ENCODE measurements at regions not wholly inside any gene's neighbourhood (a gene's known extent, or its start where the extent isn't known, plus 50 kb on each side); places are given as distances from the start of the nearest gene placed in this dataset.

DNA sequence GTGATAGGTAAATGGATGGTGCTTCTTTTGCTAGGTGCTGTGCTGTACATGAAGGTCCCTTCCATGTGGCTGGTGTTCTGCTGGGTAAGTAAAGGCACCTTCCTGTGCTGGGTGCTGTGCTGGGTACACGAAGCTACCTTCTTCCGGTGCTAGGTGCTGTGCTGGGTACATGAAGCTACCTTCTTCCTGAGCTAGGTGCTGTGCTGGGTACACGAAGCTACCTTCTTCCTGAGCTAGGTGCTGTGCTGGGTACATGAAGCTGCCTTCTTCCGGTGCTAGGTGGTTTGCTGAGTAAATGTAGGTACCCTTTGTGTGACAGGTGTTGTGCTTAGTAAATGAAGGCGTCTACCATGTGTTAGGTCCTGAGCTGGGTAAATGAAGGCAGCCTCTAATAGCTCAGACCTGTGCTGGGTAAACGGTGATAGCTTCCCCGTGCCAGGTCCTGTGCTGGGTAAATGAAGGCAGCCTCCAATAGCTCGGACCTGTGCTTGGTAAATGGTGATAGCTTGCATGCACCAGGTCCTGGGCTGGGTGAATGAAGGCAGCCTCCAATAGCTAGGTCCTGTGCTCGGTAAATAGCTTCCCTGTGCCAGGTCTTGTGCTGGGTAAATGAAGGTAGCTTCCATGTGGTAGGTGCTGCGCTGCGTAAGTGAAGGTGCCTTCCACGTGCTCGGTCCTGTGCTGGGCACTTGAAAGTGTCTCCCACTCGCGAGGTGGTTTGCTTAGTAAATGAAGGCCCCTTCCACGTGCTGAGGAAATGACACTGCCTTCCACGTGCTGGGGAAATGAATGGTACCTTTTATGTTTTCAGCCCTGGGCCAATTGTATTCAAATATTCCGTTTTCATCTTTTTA is 115.5 kb downstream of the ERMARD start:
- no peak overlapping the region for H3K4me3 ChIP-seq (ENCODE audit: low read depth, low read length)
- no peak for DNase-seq (ENCODE audit: low read depth)
- TF ChIP-seq, protein P1, sequence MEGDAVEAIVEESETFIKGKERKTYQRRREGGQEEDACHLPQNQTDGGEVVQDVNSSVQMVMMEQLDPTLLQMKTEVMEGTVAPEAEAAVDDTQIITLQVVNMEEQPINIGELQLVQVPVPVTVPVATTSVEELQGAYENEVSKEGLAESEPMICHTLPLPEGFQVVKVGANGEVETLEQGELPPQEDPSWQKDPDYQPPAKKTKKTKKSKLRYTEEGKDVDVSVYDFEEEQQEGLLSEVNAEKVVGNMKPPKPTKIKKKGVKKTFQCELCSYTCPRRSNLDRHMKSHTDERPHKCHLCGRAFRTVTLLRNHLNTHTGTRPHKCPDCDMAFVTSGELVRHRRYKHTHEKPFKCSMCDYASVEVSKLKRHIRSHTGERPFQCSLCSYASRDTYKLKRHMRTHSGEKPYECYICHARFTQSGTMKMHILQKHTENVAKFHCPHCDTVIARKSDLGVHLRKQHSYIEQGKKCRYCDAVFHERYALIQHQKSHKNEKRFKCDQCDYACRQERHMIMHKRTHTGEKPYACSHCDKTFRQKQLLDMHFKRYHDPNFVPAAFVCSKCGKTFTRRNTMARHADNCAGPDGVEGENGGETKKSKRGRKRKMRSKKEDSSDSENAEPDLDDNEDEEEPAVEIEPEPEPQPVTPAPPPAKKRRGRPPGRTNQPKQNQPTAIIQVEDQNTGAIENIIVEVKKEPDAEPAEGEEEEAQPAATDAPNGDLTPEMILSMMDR (IDR thresholded peaks at IDR 0.05; ENCODE audit: insufficient read depth, low read length) = no peak

DNA sequence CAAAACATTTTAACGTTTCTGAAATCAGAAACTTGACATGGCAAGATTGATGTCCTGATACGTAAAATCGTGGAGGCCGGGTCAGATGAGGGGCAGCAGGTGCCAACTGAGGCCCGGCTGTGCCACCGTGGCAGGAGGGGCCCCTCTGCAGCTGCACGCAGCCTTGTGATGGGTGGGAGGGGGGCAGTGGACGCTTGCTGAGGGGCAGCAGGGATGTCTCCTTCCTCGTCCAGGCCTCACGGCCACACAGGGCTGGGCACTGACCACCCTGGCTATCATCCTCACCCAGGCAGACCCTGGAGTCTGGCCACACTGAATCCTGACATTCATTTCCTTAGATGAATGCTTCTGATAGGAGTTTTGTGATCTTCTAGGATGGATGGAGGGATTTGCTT is 114.7 kb downstream of the ERMARD start:
- no peak for DNase-seq (ENCODE audit: low read depth)
- no peak overlapping the region for H3K4me3 ChIP-seq (ENCODE audit: low read depth, low read length)
- TF ChIP-seq, protein P1 (IDR thresholded peaks at IDR 0.05; ENCODE audit: insufficient read depth, low read length) = no peak

DNA sequence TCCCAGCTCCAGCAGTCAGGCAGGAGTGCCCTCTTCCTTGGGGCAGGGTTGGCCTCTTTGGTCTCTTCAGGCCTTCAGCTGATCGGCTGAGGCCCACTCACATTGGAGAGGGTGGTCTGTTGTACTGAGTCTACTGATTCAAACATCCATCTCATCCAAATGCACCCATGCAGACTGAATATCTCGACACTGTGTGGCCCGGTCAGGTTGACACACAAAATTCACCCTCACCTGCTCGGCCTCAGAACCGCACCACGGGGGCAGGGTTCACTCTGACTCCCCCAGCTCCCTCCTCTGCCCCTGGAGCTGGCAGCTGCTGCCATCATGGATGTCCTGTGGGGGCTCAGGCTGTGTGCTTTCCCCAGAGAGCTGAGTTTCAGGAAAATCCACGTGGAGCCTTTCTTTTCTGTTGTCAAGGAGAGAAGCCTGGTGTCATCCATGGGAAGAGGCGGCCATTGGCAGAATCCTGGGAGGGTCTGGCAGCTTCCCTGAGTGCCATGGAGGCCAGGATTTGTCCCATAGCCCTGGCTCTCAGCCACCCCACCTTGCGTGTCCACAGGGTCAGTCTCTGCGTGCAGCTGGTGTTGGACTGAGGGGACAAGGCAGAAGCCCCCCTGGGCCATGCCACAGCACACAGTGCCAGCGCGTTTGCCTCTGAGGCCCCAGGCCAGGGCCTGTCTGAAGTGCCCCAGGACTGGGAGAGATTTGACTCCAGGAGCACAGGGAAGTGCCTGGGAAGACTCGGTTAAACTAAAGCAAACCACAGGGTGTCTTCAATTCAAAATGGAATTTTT is 114.1 kb downstream of the ERMARD start:
- no peak overlapping the region for H3K4me3 ChIP-seq (ENCODE audit: low read depth, low read length)
- TF ChIP-seq, protein P1 (IDR thresholded peaks at IDR 0.05; ENCODE audit: insufficient read depth, low read length) = no peak
- DNase-seq (ENCODE audit: low read depth) = no peak

- no peak overlapping the region for H3K4me3 ChIP-seq (ENCODE audit: low read depth, low read length)
- TF ChIP-seq, protein P1 (IDR thresholded peaks at IDR 0.05; ENCODE audit: insufficient read depth, low read length) = no peak
- DNase-seq (ENCODE audit: low read depth) = no peak
These were observed 113.0 kb downstream of the ERMARD start for GRCh38 chr6:169864148-169865020.

- no peak for DNase-seq (ENCODE audit: low read depth)
- TF ChIP-seq, protein P1 (IDR thresholded peaks at IDR 0.05; ENCODE audit: insufficient read depth, low read length) = no peak
- H3K4me3 ChIP-seq (ENCODE audit: low read depth, low read length) = no peak overlapping the region
These were observed 112.3 kb downstream of the ERMARD start for GRCh38 chr6:169863710-169864109.

DNA sequence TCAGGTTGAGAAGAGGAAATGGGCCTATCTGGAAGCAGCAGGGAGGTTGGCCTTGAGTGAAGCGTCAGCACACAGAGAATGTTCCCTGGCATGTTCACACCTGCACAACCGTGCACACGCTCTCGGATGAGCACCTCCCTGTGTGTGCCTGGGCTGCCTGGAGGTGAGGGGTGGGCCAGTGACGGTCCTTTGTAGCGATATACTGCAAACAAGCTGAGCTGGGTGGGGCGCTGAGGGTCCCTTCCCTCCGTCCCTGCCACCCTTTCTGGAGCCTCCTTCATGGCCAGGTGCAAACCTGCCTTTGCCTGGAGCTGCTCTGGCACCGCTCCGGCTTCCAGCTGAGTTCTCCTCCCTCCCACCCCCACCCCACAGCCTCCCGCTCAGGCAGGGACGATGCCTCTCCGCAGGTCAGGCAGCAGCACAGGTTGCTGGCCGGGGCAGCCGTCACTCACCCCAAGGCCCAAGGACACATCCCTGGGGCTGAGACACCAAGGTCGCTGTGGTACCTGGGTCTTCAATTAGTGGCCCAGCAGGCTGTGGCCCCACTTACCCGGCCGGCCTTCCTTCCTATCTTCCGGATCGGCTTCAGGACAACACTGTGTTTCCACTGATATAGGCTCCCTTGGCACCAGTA is 111.6 kb downstream of the ERMARD start:
- DNase-seq (ENCODE audit: low read depth) = no peak
- H3K4me3 ChIP-seq (ENCODE audit: low read depth, low read length) = no peak overlapping the region
- TF ChIP-seq, protein P1 (IDR thresholded peaks at IDR 0.05; ENCODE audit: insufficient read depth, low read length) = no peak
